ENCODE measurements at regions not wholly inside any gene's neighbourhood (a gene's known extent, or its start where the extent isn't known, plus 50 kb on each side); places are given as distances from the start of the nearest gene placed in this dataset.

GRCh38 chr6:112821476-112821875 lies 474.3 kb downstream of the RFPL4B start:
- intact Hi-C loops (cut with DNase I) = no loop called here
- WGBS, 2 donors = 83 to 85% methylated on average over 1 of the region's 1 CpG

GRCh38 chr6:112822769-112823168 lies 475.6 kb downstream of the RFPL4B start:
- no peak for DNase-seq
- H3K27ac ChIP-seq = no peak overlapping the region
- no peaks in the 10 kb centered on the region for H3K27me3 ChIP-seq
- peaks cover 0 to 6% (median 2%) of the 10 kb centered on the region in 9 donors for H3K4me1 ChIP-seq
- intact Hi-C loops (cut with DNase I) = no loop called here
- no peaks in the 10 kb centered on the region for H3K9me3 ChIP-seq
- no peak for ATAC-seq
- H3K36me3 ChIP-seq = no peaks in the 10 kb centered on the region
- TF ChIP-seq CTCF (IDR thresholded peaks at IDR 0.05) = no peak
- no peak overlapping the region for H3K4me3 ChIP-seq
- WGBS, 2 donors = 69 to 77% methylated on average over 2 of the region's 2 CpGs

More at GRCh38 chr6:112821476-112821875, 474.3 kb downstream of the RFPL4B start:
- Histone ChIP-seq H3K4me3 (no peak overlapping the region), H3K27me3 (no peaks in the 10 kb centered on the region), H3K9me3 (no peaks in the 10 kb centered on the region), H3K36me3 (no peaks in the 10 kb centered on the region), H3K27ac (no peak overlapping the region), H3K4me1 (no peaks in the 10 kb centered on the region)
- DNase-seq = no peak
- no peak for ATAC-seq
- no peak for TF ChIP-seq CTCF (IDR thresholded peaks at IDR 0.05)

GRCh38 chr6:112827793-112828192 lies 480.7 kb downstream of the RFPL4B start:
- peak in 5 of 8 donors; percentile 47 to 74 (median 69) for ATAC-seq
- no peaks in the 10 kb centered on the region for H3K36me3 ChIP-seq
- peak overlapping the region in 1 of 10 donors; percentile 56 for H3K27ac ChIP-seq
- TF ChIP-seq CTCF (IDR thresholded peaks at IDR 0.05) = no peak
- no peaks in the 10 kb centered on the region for H3K9me3 ChIP-seq
- WGBS, 2 donors = 36 to 40% methylated on average over 2 of the region's 2 CpGs
- H3K4me1 ChIP-seq = peaks cover 0 to 10% (median 3%) of the 10 kb centered on the region in 9 donors
- H3K4me3 ChIP-seq = no peak overlapping the region
- intact Hi-C loops (cut with DNase I) = no loop called here
- no peaks in the 10 kb centered on the region for H3K27me3 ChIP-seq
- peak; percentile 15 to 56 for DNase-seq

- Histone ChIP-seq H3K27me3 (no peaks in the 10 kb centered on the region), H3K9me3 (no peaks in the 10 kb centered on the region), H3K4me1 (peaks cover 0 to 10% (median 3%) of the 10 kb centered on the region in 9 donors), H3K36me3 (no peaks in the 10 kb centered on the region), H3K4me3 (no peak overlapping the region), H3K27ac (no peak overlapping the region)
- DNase-seq (no peak), ATAC-seq (no peak)
- no peak for TF ChIP-seq CTCF (IDR thresholded peaks at IDR 0.05)
- intact Hi-C loops (cut with DNase I) = no loop called here
- 38 to 53% methylated on average over 1 of the region's 1 CpG for WGBS, 2 donors
These were observed 483.9 kb downstream of the RFPL4B start for GRCh38 chr6:112831022-112831421.
